ENCODE measurements at regions not wholly inside any gene's neighbourhood (a gene's known extent, or its start where the extent isn't known, plus 50 kb on each side); places are given as distances from the start of the nearest gene placed in this dataset.
"Not testable (repeated sequence)": the region's sequence is repeated elsewhere in the genome, so short reads cannot be mapped to it uniquely, and the experiment has no call there.

GRCh38 chr14:30159374-30159773 lies 231.7 kb upstream of the PRKD1 start:
- DNase-seq (ENCODE audit: low spot score), result no peak

- no peak for DNase-seq (ENCODE audit: low spot score)
Measured at GRCh38 chr14:30160608-30161007, 233.0 kb upstream of the PRKD1 start.

GRCh38 chr14:30162066-30162465 lies 234.4 kb upstream of the PRKD1 start:
- DNase-seq (ENCODE audit: low spot score), result no peak

GRCh38 chr14:30165255-30165654 lies 237.6 kb upstream of the PRKD1 start:
- DNase-seq (ENCODE audit: low spot score), result no peak

- no peak for DNase-seq (ENCODE audit: low spot score)
Measured at GRCh38 chr14:30177781-30178180, 250.1 kb upstream of the PRKD1 start.

GRCh38 chr14:30179381-30180130 lies 251.9 kb upstream of the PRKD1 start:
- no peak for DNase-seq (ENCODE audit: low spot score)

GRCh38 chr14:30180219-30180618 lies 252.6 kb upstream of the PRKD1 start:
- no peak for DNase-seq (ENCODE audit: low spot score)

- DNase-seq (ENCODE audit: low spot score), result no peak
Measured at GRCh38 chr14:30185832-30186231, 258.2 kb upstream of the PRKD1 start.

GRCh38 chr14:30191639-30192279 lies 264.1 kb upstream of the PRKD1 start:
- DNase-seq (ENCODE audit: low spot score), result no peak

GRCh38 chr14:30193101-30193500 lies 265.5 kb upstream of the PRKD1 start:
- DNase-seq (ENCODE audit: low spot score), result no peak

GRCh38 chr14:30193845-30194501 lies 266.3 kb upstream of the PRKD1 start:
- no peak for DNase-seq (ENCODE audit: low spot score)

GRCh38 chr14:30194741-30195148 lies 267.1 kb upstream of the PRKD1 start:
- no peak for DNase-seq (ENCODE audit: low spot score)

- DNase-seq (ENCODE audit: low spot score), result no peak
Measured at GRCh38 chr14:30195941-30196340, 268.3 kb upstream of the PRKD1 start.

GRCh38 chr14:30196861-30197260 lies 269.2 kb upstream of the PRKD1 start:
- no peak for DNase-seq (ENCODE audit: low spot score)

- DNase-seq (ENCODE audit: low spot score), result not testable (repeated sequence)
Measured at GRCh38 chr14:30198720-30199119, 271.1 kb upstream of the PRKD1 start.

GRCh38 chr14:30204431-30204980 lies 276.9 kb upstream of the PRKD1 start:
- DNase-seq (ENCODE audit: low spot score), result no peak

- no peak for DNase-seq (ENCODE audit: low spot score)
Measured at GRCh38 chr14:30209136-30209535, 281.5 kb upstream of the PRKD1 start.

- no peak for DNase-seq (ENCODE audit: low spot score)
Measured at GRCh38 chr14:30210630-30211029, 283.0 kb upstream of the PRKD1 start.

GRCh38 chr14:30211326-30211725 lies 283.7 kb upstream of the PRKD1 start:
- no peak for DNase-seq (ENCODE audit: low spot score)

GRCh38 chr14:30214014-30214413 lies 286.4 kb upstream of the PRKD1 start:
- no peak for DNase-seq (ENCODE audit: low spot score)

- no peak for DNase-seq (ENCODE audit: low spot score)
Measured at GRCh38 chr14:30214461-30215090, 286.9 kb upstream of the PRKD1 start.

- DNase-seq (ENCODE audit: low spot score), result no peak
Measured at GRCh38 chr14:30218907-30219306, 291.3 kb upstream of the PRKD1 start.

All from hematopoietic multipotent progenitor cell treated with erythropoietin and hydrocortisone succinate and interleukin-3 and kit ligand, for 17 days (in vitro differentiated cells).